ENCODE measurements at regions not wholly inside any gene's neighbourhood (a gene's known extent, or its start where the extent isn't known, plus 50 kb on each side); places are given as distances from the start of the nearest gene placed in this dataset.

DNA sequence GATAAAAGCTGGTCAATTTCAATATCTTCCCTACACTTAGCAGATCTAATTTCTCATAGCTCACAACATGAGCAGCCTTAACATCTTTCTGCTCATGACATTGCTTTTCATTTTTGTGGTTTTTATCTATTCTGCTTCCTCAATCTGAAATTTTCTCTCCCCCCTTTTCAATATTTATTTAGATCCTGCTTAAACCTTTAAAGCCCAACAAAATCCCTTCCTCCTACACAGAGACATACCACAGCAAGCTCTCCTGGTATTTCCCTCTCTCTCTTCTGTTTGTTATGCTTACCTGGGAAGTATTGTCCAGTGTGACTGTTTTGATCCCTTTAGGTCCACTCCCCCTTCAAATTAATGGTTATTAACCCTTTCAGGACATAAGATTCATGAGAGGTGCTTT lies 582.5 kb downstream of the RFPL4B start:
- H3K9ac ChIP-seq (replicated peaks; ENCODE audit: extremely low read depth, insufficient read depth, low read length) = no peak overlapping the region
- H3K36me3 ChIP-seq (ENCODE audit: control insufficient read depth in 2 of 2, extremely low read depth in 1 of 2, insufficient read depth in 2 of 2, low read length in 2 of 2) = no peaks in the 10 kb centered on the region
- BruUV-seq (replicated peaks) = no TSS peak
- H3K4me3 ChIP-seq (replicated peaks in 1 of 3; ENCODE audit: insufficient read depth in 1 of 3, low read depth in 1 of 3, low read length in 3 of 3) = no peak overlapping the region
- FAIRE-seq (no peak), DNase-seq (ENCODE audit: low read depth, low spot score) (no peak)
- no peak overlapping the region for H2AFZ ChIP-seq (ENCODE audit: low read depth, low read length)
- H3K79me2 ChIP-seq (ENCODE audit: control insufficient read depth, insufficient read depth, low read length) = no peaks in the 10 kb centered on the region
- H3K9me1 ChIP-seq (replicated peaks; ENCODE audit: control insufficient read depth, extremely low read depth, insufficient read depth, low read length) = no peaks in the 10 kb centered on the region
- no peak overlapping the region for H3K27ac ChIP-seq (ENCODE audit: insufficient read depth, low read depth, low read length)
- H3K4me1 ChIP-seq (ENCODE audit: control insufficient read depth, extremely low read depth, insufficient read depth, low read length) = peaks cover 12% of the 10 kb centered on the region
- ChIA-PET CTCF (no interaction called here), POLR2A (no interaction called here)
- no peaks in the 10 kb centered on the region for H3K9me3 ChIP-seq (replicated peaks; ENCODE audit: control insufficient read depth, insufficient read depth, low read length)
- H3K27me3 ChIP-seq (ENCODE audit: control insufficient read depth in 2 of 2, insufficient read depth in 2 of 2, low read length in 2 of 2) = no peaks in the 10 kb centered on the region
- TF ChIP-seq GATA2 (IDR thresholded peaks at IDR 0.05; ENCODE audit: insufficient read depth, insufficient read length, low read depth, low read length) (no peak), MYC (IDR thresholded peaks at IDR 0.05; ENCODE audit: low read depth, low read length) (no peak), EZH2 (IDR thresholded peaks at IDR 0.05; ENCODE audit: borderline replicate concordance, low read depth, low read length, severe bottlenecking) (no peak), POLR2AphosphoS5 (IDR thresholded peaks at IDR 0.05; ENCODE audit: insufficient read depth, low read depth, low read length) (no peak), JUN (IDR thresholded peaks at IDR 0.05; ENCODE audit: borderline replicate concordance, insufficient read depth, insufficient read length, low read depth) (no peak), FOS (IDR thresholded peaks at IDR 0.05; ENCODE audit: borderline replicate concordance, insufficient read depth, low read length) (no peak), CTCF (IDR thresholded peaks at IDR 0.05; ENCODE audit: extremely low read depth in 1 of 2, insufficient read depth in 1 of 2, low read depth in 1 of 2, low read length in 2 of 2) (no peak), POLR2A (IDR thresholded peaks at IDR 0.05; ENCODE audit: low read depth, low read length) (no peak)
- TF ChIP-seq, protein P1, sequence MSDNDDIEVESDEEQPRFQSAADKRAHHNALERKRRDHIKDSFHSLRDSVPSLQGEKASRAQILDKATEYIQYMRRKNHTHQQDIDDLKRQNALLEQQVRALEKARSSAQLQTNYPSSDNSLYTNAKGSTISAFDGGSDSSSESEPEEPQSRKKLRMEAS (IDR thresholded peaks at IDR 0.05; ENCODE audit: insufficient read depth, insufficient read length) = no peak
- intact Hi-C loops (cut with micrococcal nuclease) = no loop called here
- no peaks in the 10 kb centered on the region for H4K20me1 ChIP-seq (replicated peaks; ENCODE audit: control insufficient read depth, extremely low read depth, insufficient read depth, low read length)
- no peak overlapping the region for H3K4me2 ChIP-seq (ENCODE audit: insufficient read depth, low read length)
- dilution Hi-C loops (cut with MboI; ENCODE audit: extremely low pct_ligation_motif_present, low sequenced_read_pairs) = no loop called here

Measured in endothelial cell of umbilical vein (primary cell).